ENCODE measurements at regions not wholly inside any gene's neighbourhood (a gene's known extent, or its start where the extent isn't known, plus 50 kb on each side); places are given as distances from the start of the nearest gene placed in this dataset.
"Not testable (repeated sequence)": the region's sequence is repeated elsewhere in the genome, so short reads cannot be mapped to it uniquely, and the experiment has no call there.

DNA sequence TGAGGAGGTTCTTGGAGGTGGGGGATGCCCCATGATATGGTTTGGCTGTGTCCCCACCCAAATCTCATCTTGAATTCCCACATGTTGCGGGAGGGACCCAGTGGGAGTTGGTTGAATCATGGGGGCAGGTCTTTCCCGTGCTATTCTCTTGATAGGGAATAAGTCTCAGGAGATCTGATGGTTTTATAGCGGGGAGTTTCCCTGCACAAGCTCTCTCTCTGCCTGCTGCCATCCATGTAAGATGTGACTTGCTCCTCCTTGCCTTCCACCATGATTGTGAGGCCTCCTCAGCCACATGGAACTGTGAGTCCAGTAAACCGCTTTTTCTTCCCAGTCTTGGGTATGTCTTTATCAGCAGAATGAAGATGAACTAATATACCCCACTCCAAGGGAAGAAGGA is 241.0 kb downstream of the BUB3 start:
- CTCF ChIA-PET, POLR2A ChIA-PET: not testable (repeated sequence)

DNA sequence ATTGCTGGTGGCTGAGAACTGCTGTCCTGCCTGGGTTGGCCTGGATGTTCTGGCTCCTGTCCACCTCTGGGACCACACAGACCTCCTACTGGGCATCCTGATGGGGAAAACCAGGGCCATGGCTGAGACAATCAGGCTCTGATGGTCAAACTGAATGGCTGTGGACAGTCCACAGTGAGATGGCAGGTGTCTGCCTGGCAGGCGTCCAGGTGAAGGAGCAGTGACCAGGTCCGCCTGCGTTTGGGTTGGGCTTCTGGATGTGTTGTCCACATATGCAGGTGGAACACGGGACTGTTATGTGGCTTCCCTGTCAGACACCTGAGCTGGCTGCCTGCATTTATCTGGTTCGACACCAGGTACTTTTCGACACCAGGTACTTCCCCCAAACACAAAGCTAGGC is 241.7 kb downstream of the BUB3 start:
- POLR2A ChIA-PET: no interaction called here
- CTCF ChIA-PET: no interaction called here

DNA sequence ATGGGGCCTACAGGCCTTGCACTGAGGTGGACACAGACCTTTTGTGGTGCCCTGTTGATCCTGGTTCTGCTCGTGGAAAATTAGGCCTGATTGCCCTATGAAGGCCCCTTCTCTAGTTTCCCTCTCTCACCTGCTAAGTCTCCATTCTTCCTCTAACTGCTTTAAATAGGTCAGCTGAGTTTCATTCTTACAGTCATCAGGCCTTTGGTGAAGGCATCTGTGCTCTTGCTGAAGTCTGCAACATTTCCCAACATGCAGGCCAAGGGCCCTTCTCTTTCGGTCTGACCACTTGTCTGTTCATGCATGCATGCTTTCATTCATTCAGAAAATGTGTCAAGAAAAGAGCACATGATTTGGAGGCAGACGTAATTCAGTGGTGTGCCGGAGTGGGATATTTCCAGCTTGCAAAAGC is 244.0 kb downstream of the BUB3 start:
- ChIA-PET POLR2A (no interaction called here), CTCF (no interaction called here)

DNA sequence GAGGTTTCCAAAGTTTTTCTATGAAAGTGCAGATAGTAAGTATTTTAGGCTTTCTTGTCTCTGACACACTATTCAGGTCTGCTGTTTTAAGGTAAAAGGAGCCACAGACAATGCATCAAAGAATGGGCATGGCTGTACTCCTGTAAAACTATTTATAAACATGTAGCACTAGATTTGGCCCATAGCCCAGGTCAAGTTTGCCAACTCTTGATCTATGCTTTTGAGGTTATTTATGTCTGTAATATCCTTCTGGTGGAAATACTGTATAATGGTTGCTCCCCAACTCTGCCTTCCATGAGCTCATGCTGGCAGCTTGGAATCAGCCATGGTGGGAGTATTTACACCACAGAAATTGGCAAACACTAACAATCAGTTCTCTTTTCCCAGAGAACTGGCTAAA is 244.6 kb downstream of the BUB3 start:
- CTCF ChIA-PET: no interaction called here
- POLR2A ChIA-PET: no interaction called here

DNA sequence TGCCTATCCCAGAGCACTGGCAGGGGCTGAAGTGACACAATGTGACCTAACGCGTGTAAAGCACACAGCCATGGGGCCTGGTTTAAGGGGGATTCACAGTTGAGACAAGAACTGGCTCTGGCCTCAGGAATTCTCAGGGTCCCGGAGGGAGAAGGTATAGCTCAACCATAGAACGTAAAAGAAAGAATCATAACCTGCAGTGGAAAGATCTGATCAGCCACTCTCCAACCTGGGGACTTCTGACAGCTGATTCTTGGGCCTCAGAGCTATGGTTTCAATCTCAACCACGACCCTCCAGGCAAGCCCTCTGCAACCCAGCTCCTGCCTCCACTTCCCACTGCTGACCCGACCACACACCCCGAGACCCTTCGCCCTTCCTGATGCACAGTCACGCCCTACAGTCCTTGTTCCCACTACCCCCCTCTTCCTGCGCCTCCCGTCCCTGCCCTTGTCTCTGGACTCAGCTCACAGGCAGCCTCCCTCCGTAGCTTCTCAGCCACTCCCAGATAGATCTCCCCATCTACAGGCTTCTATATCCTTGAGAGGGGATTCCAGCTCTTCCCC is 245.2 kb downstream of the BUB3 start:
- ChIA-PET CTCF (no interaction called here), POLR2A (no interaction called here)

DNA sequence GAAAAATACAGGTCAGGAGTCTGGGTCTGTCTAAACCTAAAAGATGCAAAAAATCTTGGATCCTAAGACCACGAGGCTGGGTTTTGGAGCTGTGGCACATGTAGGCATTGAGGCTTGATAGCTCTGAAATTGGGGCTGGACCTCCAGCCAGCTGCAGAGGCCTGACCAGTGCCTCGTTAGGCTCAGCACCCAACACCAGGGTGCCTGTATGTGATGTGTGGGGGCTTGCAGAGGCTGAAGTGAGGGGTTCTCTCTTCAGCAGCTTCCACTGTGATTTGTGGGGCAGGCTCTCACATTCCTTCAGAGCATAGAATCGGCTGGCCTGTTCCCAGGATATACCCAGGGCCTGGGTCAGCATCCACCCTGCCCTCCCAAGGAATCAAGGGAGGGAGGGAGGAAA is 247.8 kb downstream of the BUB3 start:
- POLR2A ChIA-PET: no interaction called here
- CTCF ChIA-PET: no interaction called here

DNA sequence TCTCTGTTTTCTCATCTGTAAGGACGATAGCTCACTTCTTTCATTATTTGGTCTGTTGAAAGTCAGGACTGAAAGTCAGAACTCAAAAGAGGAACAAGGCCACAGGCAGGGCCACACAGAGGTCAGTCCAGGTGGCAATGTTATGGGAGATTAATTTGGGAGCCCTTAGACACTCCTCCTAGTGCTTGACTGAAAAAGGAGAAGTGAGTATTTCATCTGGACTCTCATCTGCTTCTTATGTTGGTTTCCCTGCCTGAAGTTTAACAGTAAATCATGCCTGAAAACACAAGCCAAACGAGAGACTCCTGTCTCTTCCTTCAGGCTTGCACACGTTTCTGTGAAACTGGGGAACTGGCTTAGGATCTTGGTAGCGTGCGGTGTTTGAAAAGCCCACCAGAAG is 248.5 kb downstream of the BUB3 start:
- ChIA-PET CTCF (no interaction called here), POLR2A (no interaction called here)

DNA sequence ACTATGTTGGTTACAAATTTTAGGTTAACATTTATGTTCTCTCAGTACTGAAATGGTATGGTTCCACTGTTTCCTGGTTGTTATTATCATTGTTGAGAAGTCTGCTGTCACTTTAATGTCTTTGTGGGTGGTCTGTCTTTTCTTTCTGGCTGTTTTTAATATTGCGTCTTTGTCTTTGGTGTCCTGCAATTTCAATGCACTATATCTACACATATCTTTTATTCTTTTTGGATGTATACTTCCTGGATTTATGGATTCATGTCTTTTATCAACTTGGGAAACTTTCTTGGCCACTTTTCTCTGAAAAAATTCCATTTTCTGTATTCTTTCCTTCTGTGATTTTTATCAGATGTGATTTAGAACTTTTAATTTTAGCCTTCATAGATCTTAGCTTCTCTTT is 250.2 kb downstream of the BUB3 start:
- POLR2A ChIA-PET: no interaction called here

DNA sequence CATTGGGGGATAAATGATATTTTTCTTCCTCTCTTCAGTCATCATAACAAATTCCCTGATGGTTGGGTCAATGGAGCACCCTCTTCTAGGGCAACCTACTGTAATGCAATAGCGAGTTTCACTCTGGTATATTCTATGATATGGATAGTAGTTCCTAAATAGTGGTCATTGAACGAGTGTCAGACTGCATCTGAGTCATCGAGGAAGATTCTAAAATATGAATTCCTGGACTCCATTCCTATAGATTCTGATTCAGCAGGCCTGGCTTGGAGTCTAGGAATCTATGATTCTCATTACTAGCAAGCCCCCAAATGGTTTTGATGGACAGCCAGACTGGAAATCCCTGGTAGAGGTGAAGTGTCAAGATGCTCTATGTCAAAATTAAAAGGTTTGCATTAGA is 254.5 kb downstream of the BUB3 start:
- POLR2A ChIA-PET: no interaction called here
- CTCF ChIA-PET: no interaction called here

More for the DNA sequence above, 250.2 kb downstream of the BUB3 start:
- CTCF ChIA-PET: no interaction called here

DNA sequence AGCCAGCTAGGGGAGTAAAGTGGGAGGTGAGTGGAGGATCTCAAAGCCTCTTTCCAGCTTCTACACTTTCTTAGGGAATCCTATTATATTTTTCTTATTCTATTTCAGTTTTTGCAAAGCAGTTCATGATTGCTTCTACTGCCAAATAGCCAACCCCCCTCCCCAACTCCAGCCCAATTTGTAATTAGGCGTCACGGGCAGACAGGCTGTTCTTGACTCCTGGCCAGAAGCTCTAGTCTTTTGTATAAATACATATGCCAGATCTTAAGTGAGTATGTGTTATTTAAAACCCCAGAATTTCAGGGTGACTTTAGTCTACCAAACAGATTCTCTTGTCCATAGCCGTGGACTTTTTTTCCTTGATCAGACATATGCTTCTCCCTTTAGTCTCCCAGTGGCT is 255.2 kb downstream of the BUB3 start:
- POLR2A ChIA-PET: no interaction called here
- CTCF ChIA-PET: no interaction called here

DNA sequence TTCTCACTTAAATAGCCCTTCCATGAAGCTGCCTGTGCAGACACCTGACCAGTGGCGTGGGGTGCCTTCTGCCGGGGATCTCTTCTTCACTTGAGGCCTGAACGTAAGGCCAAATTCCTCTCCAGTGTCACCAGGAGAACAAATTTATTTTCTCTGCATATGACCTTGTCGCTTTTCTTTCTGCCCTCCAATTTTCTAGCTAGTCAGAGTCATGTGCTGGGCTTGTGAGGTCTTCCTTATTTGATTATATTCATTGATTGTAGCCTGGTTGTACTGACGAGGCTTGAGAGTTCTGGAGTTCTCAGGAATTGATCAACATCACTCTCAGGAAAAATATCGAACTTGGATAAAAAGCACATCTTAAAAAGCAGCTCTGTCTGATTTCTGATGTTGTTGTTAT is 255.7 kb downstream of the BUB3 start:
- POLR2A ChIA-PET: no interaction called here
- CTCF ChIA-PET: no interaction called here

DNA sequence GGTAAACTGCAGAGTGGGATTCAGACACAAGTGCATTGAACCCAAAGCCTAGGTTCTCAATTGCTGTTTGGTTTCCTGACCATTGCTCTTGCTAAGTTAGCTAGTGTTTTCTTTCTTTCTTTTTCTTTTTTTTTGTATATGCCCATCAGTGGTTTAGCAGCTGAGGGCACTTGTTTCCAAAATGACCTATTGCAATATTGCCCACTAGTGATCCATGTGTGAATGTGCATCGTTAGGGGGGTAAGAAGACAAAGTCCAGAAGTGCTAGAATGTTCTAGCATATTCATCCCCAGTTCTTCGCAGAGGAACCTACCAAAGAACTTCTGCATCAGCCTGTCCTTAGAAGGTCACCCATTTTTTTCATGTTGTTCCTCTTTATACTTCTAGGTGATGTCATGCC is 252.8 kb upstream of the GPR26 start:
- ChIA-PET CTCF (no interaction called here), POLR2A (no interaction called here)

DNA sequence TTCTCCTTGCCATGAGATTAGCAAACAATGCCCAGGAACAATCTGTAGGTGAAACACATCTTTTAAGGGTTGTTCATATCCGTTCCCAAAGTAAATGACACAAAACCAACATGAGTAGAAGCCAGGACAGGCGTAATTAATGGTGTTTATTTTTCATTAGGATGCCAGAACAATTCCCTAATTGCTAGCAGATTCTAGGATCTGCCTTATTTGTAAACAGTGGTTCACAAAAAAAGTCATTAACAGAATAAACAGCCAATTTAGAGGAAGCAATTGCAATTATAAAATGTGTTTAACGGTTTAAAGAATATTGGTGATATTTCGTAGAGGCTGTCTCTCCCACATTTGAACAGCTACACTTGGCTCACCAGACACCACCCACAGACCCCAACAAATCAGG is 250.6 kb upstream of the GPR26 start:
- CTCF ChIA-PET: no interaction called here
- POLR2A ChIA-PET: no interaction called here

DNA sequence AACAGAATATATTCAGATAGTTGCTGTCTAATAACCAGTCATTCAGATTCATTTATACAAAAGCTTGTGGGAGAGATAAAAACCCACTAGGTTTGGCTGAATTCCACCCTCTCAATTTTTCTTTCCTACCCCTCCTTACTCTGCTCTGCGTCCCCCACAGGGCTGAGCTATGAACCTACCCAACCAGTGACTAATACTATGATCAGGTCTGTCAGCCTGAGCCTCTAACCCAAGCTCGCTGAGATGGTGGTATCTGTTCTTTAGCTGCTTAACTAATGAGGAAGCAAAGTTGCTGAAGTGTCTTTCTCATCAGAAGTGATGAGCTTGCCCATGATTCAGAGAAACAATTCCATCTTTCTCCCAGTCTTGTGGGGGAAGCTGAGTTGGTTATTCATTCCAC is 248.7 kb upstream of the GPR26 start:
- ChIA-PET POLR2A (interaction anchor here (0.6 kb wide), 1 partner anchor 385 kb away, joined by 3 read pairs; no protein-coding TSS in a partner anchor), CTCF (no interaction called here)

DNA sequence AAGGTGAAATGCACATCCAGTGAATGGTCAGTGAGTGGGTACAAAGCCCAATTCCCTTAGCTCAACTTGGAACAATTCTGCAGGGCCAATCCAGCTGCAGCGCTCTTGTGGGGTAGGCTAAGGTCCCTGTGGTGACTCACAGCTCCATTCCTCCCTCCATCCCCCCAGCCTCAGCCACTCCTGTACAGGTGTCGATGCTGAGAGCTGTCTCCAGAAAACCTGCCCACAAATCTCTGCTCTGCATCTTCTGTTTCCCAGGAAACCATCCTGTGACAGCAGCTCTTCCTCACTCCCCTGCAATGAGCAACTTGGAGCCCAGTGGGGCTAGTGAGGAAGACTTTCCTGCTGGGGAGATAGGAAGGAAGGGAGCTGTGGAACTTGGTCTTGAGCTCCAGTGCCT is 244.7 kb upstream of the GPR26 start:
- ChIA-PET POLR2A (no interaction called here), CTCF (no interaction called here)

DNA sequence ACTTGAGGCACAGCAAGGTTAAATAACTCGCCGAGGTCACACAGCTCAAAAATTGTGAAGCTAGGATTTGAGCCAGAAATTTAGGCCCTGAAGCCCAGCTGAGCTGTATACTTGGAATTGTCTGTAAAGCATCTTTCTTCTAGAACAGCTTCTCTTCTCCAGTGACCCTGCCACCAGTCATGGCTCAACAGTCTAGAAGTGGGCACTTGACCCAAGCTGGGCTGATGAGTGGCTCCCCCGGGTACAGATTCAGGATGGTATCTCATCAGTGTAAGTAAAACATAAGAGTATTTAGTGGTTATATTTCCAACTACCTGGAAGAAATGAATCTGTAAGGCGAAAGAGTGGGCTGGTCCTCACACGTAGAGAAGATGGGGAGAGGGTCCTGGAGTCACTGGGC is 243.9 kb upstream of the GPR26 start:
- POLR2A ChIA-PET: no interaction called here
- CTCF ChIA-PET: no interaction called here

DNA sequence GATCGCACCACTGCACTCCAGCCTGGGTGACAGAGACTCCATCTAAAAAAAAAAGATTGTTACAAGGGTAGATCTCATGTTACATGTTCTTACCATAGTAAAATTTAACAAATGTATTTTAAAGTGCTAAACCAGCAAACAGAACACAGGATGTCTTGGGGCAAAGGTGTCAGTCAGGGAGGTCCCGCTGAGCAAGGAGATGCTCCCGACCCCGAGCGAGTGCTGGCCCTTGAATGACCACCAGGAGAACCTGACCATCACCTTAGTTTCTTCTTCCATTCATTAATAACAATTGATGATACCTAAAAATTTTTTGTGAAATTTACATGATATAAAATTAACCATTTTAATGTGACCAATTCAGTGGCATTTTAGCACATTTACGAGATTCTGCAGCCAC is 241.6 kb upstream of the GPR26 start:
- ChIA-PET POLR2A (no interaction called here), CTCF (no interaction called here)

DNA sequence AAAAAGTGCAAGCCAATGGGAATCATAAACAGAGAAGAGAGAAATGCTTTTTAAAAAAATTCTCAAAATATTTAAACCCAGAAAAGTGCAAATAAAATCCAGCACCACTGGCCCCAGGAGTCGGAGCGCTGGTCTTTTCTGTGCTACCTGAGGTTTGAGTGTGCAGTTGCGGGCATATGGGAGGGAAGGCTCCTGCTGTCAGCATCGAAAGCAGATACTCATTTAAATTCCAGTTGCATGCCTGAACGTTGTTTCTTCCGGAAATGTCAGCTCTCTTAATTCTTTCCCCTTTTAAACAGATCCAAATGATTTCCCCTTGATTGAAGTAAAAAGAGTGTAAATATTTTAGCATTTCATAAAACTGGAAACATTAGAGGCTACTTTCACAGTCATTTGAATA is 240.5 kb upstream of the GPR26 start:
- POLR2A ChIA-PET: no interaction called here

DNA sequence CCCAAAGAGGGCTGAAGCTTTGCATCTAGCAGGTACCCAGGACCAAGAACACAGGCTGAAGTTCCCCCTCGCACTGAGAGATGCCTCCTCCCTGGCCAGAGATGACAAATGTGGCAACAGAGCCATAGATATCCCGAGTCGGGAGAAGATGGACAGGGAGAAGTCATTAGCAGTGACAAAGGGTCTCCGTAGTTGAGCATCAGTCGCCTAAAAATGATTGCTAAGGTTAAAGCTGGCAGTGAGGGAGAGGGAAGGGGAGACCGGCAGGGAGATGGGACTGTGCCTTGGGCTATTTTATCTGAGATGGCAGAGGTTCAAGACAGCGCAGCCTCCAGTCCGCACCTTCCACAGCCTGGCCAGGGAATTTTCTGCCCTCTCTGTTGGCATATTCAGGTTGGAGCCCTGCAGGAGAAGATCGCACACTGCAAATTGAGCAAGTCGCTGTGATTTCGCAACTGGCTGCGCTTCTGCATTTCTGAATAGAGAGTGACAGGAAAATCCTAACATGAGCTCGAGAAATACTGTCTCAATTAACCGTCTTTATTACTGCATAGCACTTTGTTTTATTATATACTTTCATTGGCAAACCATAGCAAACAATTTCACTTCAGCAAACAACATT is 238.9 kb upstream of the GPR26 start:
- POLR2A ChIA-PET: no interaction called here

More for the DNA sequence above, 240.5 kb upstream of the GPR26 start:
- CTCF ChIA-PET: no interaction called here

DNA sequence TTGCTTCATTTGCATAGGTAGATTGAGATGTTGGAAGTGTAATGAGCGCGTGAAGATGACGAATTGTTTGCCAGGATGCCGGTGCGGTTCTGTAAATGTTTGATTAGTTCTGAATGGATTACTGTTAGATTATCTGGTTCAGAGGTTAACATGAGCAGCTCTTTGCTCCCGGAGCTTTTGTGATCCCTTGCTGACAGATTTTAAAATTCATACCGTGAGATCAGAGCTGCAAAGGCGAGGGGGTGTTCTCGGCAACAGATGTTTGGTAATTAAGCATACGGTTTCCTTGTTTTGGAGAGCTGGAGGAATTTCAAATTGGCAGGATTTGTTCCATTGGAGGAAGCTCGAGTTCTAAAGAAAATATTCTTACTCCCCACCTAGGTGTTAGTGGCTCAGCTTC is 237.8 kb upstream of the GPR26 start:
- ChIA-PET CTCF (no interaction called here), POLR2A (no interaction called here)

More for the DNA sequence above, 238.9 kb upstream of the GPR26 start:
- CTCF ChIA-PET: no interaction called here

DNA sequence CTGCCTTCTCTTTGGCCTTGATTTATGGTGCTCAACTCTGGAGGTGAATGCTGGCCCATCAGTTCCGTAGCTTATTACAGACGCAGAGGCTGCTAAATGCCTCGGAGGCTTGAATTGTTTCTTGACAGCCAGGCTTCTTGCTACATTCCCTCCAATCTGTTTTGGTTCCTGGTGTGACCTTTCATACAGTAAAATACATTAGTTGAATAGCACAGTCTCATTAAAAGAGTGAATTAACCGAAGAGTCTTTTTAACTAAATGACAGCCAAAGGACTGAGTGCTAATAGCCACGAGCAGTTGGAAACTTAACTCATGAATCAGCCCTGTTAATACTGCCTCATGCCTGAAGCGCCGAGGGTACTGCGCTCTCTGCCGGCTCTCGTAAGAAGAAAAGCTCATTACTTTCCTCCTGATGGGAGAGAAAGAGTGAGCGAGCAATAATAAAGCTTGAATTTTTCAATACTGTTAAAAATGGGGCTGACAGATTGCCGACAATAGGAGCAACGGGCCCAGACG is 236.4 kb upstream of the GPR26 start:
- POLR2A ChIA-PET: no interaction called here
- CTCF ChIA-PET: no interaction called here

DNA sequence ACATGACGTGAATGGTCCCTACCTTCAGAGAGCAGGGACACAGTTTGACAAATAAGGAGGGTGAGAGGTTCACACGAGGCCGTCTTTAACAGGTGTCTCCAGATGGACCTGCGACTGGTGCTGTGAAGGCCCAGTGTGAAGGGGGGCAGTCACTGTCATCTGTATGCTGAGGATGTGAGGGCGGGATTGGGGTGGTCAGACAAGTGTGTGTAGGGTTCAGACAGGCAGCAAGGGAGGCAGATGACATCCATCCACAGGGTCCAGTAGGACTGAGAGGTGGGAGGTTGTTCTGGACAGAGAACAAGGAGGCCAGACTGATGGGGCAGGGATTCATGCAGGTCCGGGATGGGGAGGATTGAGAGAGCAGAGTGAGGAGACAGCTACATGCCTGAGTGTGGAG is 232.6 kb upstream of the GPR26 start:
- CTCF ChIA-PET: no interaction called here
- POLR2A ChIA-PET: no interaction called here
